ENCODE measurements at regions not wholly inside any gene's neighbourhood (a gene's known extent, or its start where the extent isn't known, plus 50 kb on each side); places are given as distances from the start of the nearest gene placed in this dataset.

DNA sequence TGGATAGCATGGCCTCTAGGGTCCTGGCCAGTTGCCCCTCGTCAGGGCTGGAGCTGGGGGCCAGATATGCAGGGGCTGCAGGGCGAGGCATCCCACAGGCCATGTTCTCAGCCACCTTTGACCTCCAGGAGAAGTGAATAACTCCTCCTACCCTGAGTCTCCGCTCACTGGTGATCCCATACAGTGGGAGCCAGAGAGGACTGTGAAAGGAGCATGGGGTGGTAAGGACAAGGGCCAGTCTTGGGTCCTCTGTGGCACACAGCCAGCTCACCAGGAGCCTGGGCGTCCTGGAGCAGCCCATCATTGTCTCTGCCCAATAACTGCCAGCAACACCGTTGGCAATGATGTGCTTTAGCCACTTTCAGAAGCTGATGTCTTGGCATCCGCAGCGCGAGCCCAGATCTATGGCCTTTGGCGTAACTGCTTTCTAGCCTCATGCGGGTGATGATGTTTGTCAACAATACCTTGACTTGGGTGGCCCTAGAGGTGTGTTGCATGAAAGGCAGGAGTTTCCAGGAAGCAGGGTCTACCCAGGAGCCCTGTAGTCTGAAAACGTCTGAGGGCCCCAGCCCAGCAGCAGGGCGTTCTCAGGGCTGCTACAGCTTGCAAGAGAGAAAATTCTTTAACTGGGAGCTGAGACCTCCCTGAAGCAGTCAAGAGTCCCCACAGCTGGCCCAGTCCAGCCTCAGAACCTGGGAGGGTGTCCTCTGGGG is 61.1 kb upstream of the IQSEC1 start:
- DNase-seq = no peak

- no peak for DNase-seq
Observed at GRCh38 chr3:13133471-13133981, 60.3 kb upstream of the IQSEC1 start.

DNA sequence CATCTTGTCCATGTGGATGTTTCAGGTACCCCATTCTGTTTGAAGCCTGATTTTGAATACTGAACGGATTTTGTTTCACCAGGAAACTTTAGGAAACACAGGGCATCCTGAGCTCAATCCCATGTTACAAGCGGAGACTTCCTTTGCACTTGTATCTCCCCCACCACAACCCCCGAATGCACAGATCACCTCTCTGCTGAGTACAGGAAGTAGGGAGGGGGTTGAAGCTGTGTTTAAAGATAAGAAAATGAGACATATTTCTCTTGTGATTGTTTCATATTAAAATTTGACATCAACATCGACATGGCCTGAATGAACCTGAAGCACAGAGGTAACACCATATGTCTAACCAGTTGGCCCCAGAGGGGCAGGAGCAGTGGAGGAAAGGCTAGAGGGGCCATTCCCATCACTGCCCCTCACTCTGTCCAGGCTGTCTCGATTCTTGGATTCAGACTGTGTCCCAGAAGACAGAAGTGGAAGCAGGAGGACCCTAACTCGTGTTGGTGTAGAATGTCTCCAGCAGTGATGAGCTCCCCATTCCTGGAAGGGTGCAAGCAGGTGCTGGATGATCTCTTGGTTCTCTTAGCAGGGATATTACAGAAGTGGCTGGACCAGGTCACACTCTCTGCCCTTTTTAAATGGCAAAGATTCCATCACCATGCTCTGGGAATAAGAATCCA is 59.6 kb upstream of the IQSEC1 start:
- no peak for DNase-seq

DNA sequence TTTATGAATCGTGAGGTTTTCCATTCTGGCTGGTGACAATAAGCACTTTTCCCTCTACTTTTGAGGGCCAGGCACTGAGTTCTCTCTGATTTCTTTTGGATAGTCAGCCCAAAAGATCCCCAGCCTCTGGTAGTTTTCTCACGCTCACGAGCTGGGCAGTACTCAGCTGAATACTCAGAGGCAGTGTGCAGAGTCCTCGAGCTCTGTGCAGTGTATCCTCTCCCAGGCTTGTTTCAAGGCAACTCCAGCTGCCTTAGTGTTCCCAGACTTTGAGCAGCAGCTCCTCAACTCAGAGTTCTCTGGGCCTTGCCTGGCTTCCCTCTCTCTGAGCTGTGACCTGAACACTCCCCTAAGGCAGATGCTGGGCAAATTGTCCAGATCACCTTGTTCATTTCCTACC is 59.1 kb upstream of the IQSEC1 start:
- DNase-seq = no peak

DNA sequence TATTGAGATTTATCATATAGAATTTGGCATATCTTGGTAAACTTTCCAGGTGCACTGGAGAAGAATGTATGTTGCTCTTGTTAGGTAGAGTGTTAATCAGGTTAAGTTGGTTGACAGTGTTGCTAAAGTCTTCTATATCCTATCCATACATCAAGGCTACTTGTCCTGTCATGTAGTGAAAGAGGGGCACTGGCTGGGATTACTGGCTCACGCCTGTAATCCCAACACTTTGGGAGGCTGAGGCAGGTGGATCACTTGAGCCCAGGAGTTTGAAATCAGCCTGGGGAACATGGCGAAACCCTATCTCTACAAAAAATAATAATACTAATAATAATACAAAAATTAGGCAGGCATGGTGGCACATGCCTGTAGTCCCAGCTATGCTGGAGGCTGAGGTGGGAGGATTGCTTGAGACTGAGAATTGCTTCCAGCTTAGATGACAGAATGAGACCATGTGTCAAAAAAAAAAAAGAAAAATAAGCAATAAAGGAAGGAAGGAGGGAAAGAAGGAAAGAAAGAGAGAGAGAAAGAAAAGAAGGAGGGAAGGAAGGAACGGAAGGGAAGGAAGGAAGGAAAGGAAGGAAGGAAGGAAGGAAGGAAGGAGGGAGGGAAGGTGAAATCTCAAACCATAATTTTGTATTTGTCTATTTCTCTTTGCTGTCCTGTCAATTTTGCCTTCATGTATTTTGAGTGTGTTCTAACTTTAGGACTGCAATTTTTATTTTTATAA is 57.4 kb upstream of the IQSEC1 start:
- no peak for DNase-seq

DNA sequence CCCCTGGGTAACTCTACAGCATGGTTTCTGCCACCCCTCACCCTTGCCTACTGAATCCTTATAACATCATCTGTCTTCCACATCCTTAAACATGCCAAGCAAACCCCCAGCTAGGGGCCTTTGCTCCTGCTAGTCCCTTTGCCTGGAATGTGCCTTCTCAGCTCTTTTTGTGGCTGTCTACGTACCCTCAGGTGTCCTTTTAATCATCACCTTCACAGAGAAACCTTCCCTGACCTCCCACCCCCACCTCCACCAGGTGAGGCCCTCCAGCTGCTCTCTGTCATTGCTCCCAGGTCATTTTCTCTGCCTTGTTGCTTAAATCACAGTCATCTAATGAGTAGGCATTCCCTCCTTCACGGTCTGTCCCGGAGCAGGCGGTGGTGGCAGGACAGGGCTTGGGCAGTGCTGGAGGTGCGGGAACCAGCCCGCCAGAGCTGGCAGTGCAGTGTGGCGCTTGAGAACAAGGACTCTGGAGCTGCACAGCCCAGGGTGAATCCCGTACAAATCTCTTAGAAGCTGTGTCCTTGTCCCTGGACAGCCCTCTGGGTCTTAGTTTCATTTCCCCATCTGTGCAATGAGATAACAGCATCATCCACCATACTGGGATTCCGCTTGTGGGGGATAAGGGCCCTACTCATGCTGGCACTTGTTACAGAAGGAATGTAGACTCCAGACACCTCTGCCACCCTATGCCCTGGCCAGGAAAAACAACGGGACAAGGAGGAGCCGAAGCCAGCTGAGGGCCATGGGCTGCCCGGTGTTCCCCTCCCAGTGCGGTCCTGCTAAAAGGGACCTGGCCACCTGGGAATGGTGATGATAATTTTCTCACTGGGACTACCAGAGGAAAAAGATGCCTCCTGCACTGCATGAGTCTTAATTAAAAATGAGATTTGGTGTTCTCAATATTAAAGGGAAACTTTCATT is 52.1 kb upstream of the IQSEC1 start:
- DNase-seq = no peak

GRCh38 chr3:13124631-13125030 is 51.4 kb upstream of the IQSEC1 start:
- no peak for DNase-seq

DNA sequence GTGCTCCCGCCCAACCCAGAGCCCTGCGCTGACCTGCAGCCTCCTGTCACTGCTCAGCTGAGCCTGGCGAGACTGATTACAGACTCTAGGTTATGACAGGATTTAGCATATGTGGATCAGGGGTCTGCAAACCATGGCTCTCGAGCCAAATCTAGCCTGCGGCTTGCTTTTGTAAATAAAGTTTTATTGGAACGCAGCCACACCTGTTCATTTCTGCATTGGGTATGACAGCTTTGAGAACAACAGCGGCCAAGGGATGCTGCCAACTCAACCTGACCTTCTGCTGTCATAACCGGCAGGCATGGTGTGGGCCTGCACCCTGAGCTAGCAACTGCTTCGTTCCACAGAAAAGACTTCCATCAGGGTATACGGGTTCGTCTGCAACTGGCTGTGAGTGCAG is 50.5 kb upstream of the IQSEC1 start:
- no peak for DNase-seq

- DNase-seq = no peak
Observed at GRCh38 chr3:13123013-13123654, 49.9 kb upstream of the IQSEC1 start.

Data from SW 1271 (cell line).